ENCODE measurements at regions not wholly inside any gene's neighbourhood (a gene's known extent, or its start where the extent isn't known, plus 50 kb on each side); places are given as distances from the start of the nearest gene placed in this dataset.

GRCh38 chr2:19022334-19022733 lies 336.1 kb downstream of the OSR1 start:
- TF ChIP-seq POLR2A (IDR thresholded peaks at IDR 0.05) (no peak), POLR2AphosphoS5 (IDR thresholded peaks at IDR 0.05; ENCODE audit: insufficient read depth in 1 of 2, low read depth in 1 of 2) (no peak), CTCF (IDR thresholded peaks at IDR 0.05) (no peak)
- H3K4me3 ChIP-seq = no peak overlapping the region
- DNase-seq (ENCODE audit: extremely low spot score in 2 of 2) = no peak
- H3K27ac ChIP-seq = peak overlapping the region; percentile 3
- intact Hi-C loops (cut with DNase I) = no loop called here
- H3K9me3 ChIP-seq = no peaks in the 10 kb centered on the region
- H3K27me3 ChIP-seq = no peaks in the 10 kb centered on the region
- no peaks in the 10 kb centered on the region for H3K36me3 ChIP-seq
- no peaks in the 10 kb centered on the region for H3K4me1 ChIP-seq

GRCh38 chr2:19021721-19022120 lies 336.7 kb downstream of the OSR1 start:
- no peaks in the 10 kb centered on the region for H3K36me3 ChIP-seq
- H3K27me3 ChIP-seq = no peaks in the 10 kb centered on the region
- intact Hi-C loops (cut with DNase I) = no loop called here
- peak overlapping the region; percentile 3 for H3K27ac ChIP-seq
- no peak overlapping the region for H3K4me3 ChIP-seq
- DNase-seq (ENCODE audit: extremely low spot score in 2 of 2) = no peak
- H3K4me1 ChIP-seq = no peaks in the 10 kb centered on the region
- H3K9me3 ChIP-seq = no peaks in the 10 kb centered on the region
- TF ChIP-seq POLR2A (IDR thresholded peaks at IDR 0.05) (no peak), POLR2AphosphoS5 (IDR thresholded peaks at IDR 0.05; ENCODE audit: insufficient read depth in 1 of 2, low read depth in 1 of 2) (no peak), CTCF (IDR thresholded peaks at IDR 0.05) (no peak)

GRCh38 chr2:19021100-19021476 lies 337.3 kb downstream of the OSR1 start:
- intact Hi-C loops (cut with DNase I) = no loop called here
- TF ChIP-seq CTCF (IDR thresholded peaks at IDR 0.05) = no peak
- no peak for TF ChIP-seq POLR2AphosphoS5 (IDR thresholded peaks at IDR 0.05; ENCODE audit: insufficient read depth in 1 of 2, low read depth in 1 of 2)
- no peak for TF ChIP-seq POLR2A (IDR thresholded peaks at IDR 0.05)
- Histone ChIP-seq H3K4me3 (no peak overlapping the region), H3K36me3 (no peaks in the 10 kb centered on the region), H3K4me1 (no peaks in the 10 kb centered on the region), H3K27ac (no peak overlapping the region), H3K9me3 (no peaks in the 10 kb centered on the region), H3K27me3 (no peaks in the 10 kb centered on the region)
- DNase-seq (ENCODE audit: extremely low spot score in 2 of 2) = no peak

- H3K4me1 ChIP-seq = no peaks in the 10 kb centered on the region
- no peaks in the 10 kb centered on the region for H3K36me3 ChIP-seq
- no peak for TF ChIP-seq CTCF (IDR thresholded peaks at IDR 0.05)
- TF ChIP-seq POLR2AphosphoS5 (IDR thresholded peaks at IDR 0.05; ENCODE audit: insufficient read depth in 1 of 2, low read depth in 1 of 2) = no peak
- TF ChIP-seq POLR2A (IDR thresholded peaks at IDR 0.05) = no peak
- no peak overlapping the region for H3K27ac ChIP-seq
- no peak overlapping the region for H3K4me3 ChIP-seq
- intact Hi-C loops (cut with DNase I) = no loop called here
- DNase-seq (ENCODE audit: extremely low spot score in 2 of 2) = no peak
- H3K27me3 ChIP-seq = no peaks in the 10 kb centered on the region
- no peaks in the 10 kb centered on the region for H3K9me3 ChIP-seq
Observed at GRCh38 chr2:19020144-19021099, 338.0 kb downstream of the OSR1 start.

- H3K4me3 ChIP-seq = no peak overlapping the region
- TF ChIP-seq POLR2AphosphoS5 (IDR thresholded peaks at IDR 0.05; ENCODE audit: insufficient read depth in 1 of 2, low read depth in 1 of 2) (peak in 1 of 2 donors; percentile 92), POLR2A (IDR thresholded peaks at IDR 0.05) (no peak), CTCF (IDR thresholded peaks at IDR 0.05) (no peak)
- no peaks in the 10 kb centered on the region for H3K9me3 ChIP-seq
- H3K27me3 ChIP-seq = no peaks in the 10 kb centered on the region
- H3K4me1 ChIP-seq = peaks cover 8% of the 10 kb centered on the region
- H3K36me3 ChIP-seq = no peaks in the 10 kb centered on the region
- H3K27ac ChIP-seq = peak overlapping the region; percentile 63
- intact Hi-C loops (cut with DNase I) = no loop called here
- no peak for DNase-seq (ENCODE audit: extremely low spot score in 2 of 2)
Observed at GRCh38 chr2:19009510-19009909, 348.9 kb downstream of the OSR1 start.

Measured in vagina (tissue), 2 donors.